Panc1 (cell line): ENCODE measurements at regions not wholly inside any gene's neighbourhood (a gene's known extent, or its start where the extent isn't known, plus 50 kb on each side); places are given as distances from the start of the nearest gene placed in this dataset.

ENCODE experiments used
- CTCF ChIP-seq: fragments of 450-650 bp; IDR thresholded peaks from 2 replicates; pipeline ENCODE4 v1.5.1; 2017; ENCODE audit warnings: mild to moderate bottlenecking
- POLR2AphosphoS5 ChIP-seq: IDR thresholded peaks from 2 replicates; pipeline ENCODE4 v1.6.1; 2012; ENCODE audit warnings: mild to moderate bottlenecking, low read depth, low read length, moderate library complexity
- REST ChIP-seq, 2 experiments: IDR thresholded peaks; 2 replicates each; pipeline ENCODE4 v1.6.1; 2011 to 2012; ENCODE audit warnings: low read depth in 2 of 2, control low read depth in 1 of 2, low read length in 1 of 2, mild to moderate bottlenecking in 1 of 2, moderate library complexity in 1 of 2; ENCODE audit not compliant: insufficient read depth in 1 of 2
- SIN3A ChIP-seq: IDR thresholded peaks from 2 replicates; pipeline ENCODE4 v1.6.1; 2012; ENCODE audit warnings: low read depth, mild to moderate bottlenecking, low read length, moderate library complexity, borderline replicate concordance; ENCODE audit not compliant: insufficient read depth

GRCh38 chr14:89065879-89066278, 241.4 kb downstream of the TTC8 start:
- no peak for TF ChIP-seq CTCF
- TF ChIP-seq SIN3A, result no peak
- TF ChIP-seq POLR2AphosphoS5, result no peak
- TF ChIP-seq REST (IDR thresholded peaks at IDR 0.05; ENCODE audit: insufficient read depth in 1 of 2, low read depth in 2 of 2, low read length in 1 of 2), result no peak
